Kidney (tissue), 13 donors: ENCODE measurements at regions not wholly inside any gene's neighbourhood (a gene's known extent, or its start where the extent isn't known, plus 50 kb on each side); places are given as distances from the start of the nearest gene placed in this dataset.
A peak's percentile ranks its signal among the peaks of the same experiment; 100 is the strongest.

Experiments
- DNase-seq, 5 donors: peaks; one replicate each; pipeline ENCODE4 v3.0.0-alpha.2; 2013 to 2020
- FAIRE-seq: peaks from 2 replicates; lab custom pipeline; 2012; peaks lifted over from hg19 to GRCh38; lab: Jason Lieb, UNC
- H3K27ac ChIP-seq, 2 donors: one replicate each; pipeline ENCODE4 v1.7.0; 2013; ENCODE audit warnings: low read depth in 2 of 2, low read length in 2 of 2, inconsistent platforms in 1 of 2
- H3K27me3 ChIP-seq: one replicate; pipeline ENCODE4 v1.7.1; 2013; ENCODE audit warnings: low read length, inconsistent platforms; ENCODE audit not compliant: control insufficient read depth, insufficient read depth
- H3K36me3 ChIP-seq, 3 donors: one replicate each; pipeline versions ENCODE4 v1.7.0 to v1.7.1; 2013; ENCODE audit warnings: low read length in 3 of 3, control low read depth in 1 of 3, inconsistent platforms in 1 of 3; ENCODE audit not compliant: insufficient read depth in 3 of 3, control insufficient read depth in 2 of 3
- H3K4me1 ChIP-seq, 3 donors: one replicate each; pipeline versions ENCODE4 v1.7.0 to v1.7.1; 2013; ENCODE audit warnings: low read length in 3 of 3, inconsistent platforms in 1 of 3, low read depth in 1 of 3; ENCODE audit not compliant: control insufficient read depth in 2 of 3, insufficient read depth in 2 of 3
- H3K4me3 ChIP-seq, 3 donors: one replicate each; pipeline versions ENCODE4 v1.7.0 to v1.8.1; 2013; ENCODE audit warnings: low read length in 3 of 3, control low read depth in 1 of 3, inconsistent platforms in 1 of 3
- H3K9ac ChIP-seq, 3 donors: one replicate each; pipeline versions ENCODE4 v1.7.0 to v1.7.1; 2013; ENCODE audit warnings: low read length in 3 of 3, control low read depth in 1 of 3, inconsistent platforms in 1 of 3
- H3K9me3 ChIP-seq, 3 donors: one replicate each; pipeline versions ENCODE4 v1.7.0 to v1.7.1; 2013; ENCODE audit warnings: low read length in 3 of 3, control low read depth in 1 of 3, inconsistent platforms in 1 of 3; ENCODE audit not compliant: control insufficient read depth in 2 of 3, insufficient read depth in 1 of 3
- CTCF ChIP-seq: IDR thresholded peaks from 3 replicates; pipeline ENCODE4 v1.5.1; 2012; ENCODE audit warnings: mild to moderate bottlenecking, moderate library complexity, borderline replicate concordance; ENCODE audit not compliant: insufficient read depth; ENCODE audit errors: extremely low read depth
- intact Hi-C: fragments of 100-400 bp; cut with DNase I; formaldehyde crosslinking; loops from one replicate; pipeline ENCODE4 v1.11.1; 2022
- donor health status: control.
- donor health status: control.
- donor health status: control.
- donor health status: control.
- donor health status: control.
- donor health status: DM: yes; HTN: yes; CAD: no.
- donor health status: Normal renal cell carcinoma (clear cell type).

DNA sequence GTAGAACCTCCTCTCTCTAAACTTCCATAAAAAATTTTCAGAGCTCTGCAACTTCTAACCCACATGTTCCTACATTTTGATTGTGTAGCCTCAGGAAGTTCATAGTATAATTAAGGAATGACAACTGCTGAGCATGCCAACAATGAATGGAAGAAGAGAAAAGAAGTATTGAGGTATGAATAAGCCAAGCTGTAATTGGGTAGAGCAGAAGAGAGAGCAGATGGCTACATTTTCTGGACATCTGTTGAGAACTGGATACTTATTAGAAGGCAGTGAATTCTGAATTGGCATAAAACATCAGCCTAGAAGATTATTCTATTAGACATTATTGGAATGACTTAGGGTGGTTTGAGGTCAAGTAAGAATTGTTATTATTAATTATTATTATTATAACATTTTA lies 728.3 kb upstream of the PHF14 start:
- DNase-seq (no peak), FAIRE-seq (no peak)
- Histone ChIP-seq H3K9ac (no peak overlapping the region), H3K4me1 (no peaks in the 10 kb centered on the region), H3K9me3 (no peaks in the 10 kb centered on the region), H3K27ac (no peak overlapping the region), H3K4me3 (no peak overlapping the region), H3K27me3 (no peaks in the 10 kb centered on the region), H3K36me3 (no peaks in the 10 kb centered on the region)
- TF ChIP-seq CTCF = no peak
- intact Hi-C loops = no loop called here

GRCh38 chr7:10257438-10257837 lies 716.2 kb upstream of the PHF14 start:
- H3K4me1 ChIP-seq = no peaks in the 10 kb centered on the region
- intact Hi-C loops = no loop called here
- H3K36me3 ChIP-seq = no peaks in the 10 kb centered on the region
- H3K27me3 ChIP-seq = no peaks in the 10 kb centered on the region
- no peak for FAIRE-seq
- DNase-seq = no peak
- no peak overlapping the region for H3K27ac ChIP-seq
- H3K9ac ChIP-seq = no peak overlapping the region
- H3K9me3 ChIP-seq = no peaks in the 10 kb centered on the region
- no peak overlapping the region for H3K4me3 ChIP-seq
- no peak for TF ChIP-seq CTCF

- Histone ChIP-seq H3K4me3 (no peak overlapping the region), H3K27me3 (no peaks in the 10 kb centered on the region), H3K9ac (no peak overlapping the region), H3K27ac (no peak overlapping the region), H3K36me3 (no peaks in the 10 kb centered on the region), H3K9me3 (no peaks in the 10 kb centered on the region), H3K4me1 (peaks cover 0 to 3% (median 0%) of the 10 kb centered on the region in 3 donors)
- FAIRE-seq (no peak), DNase-seq (peak in 1 of 5 donors; percentile 6)
- intact Hi-C loops = no loop called here
- TF ChIP-seq CTCF = no peak
Observed at GRCh38 chr7:10266976-10267375, 706.7 kb upstream of the PHF14 start.

GRCh38 chr7:10268034-10268433 lies 705.6 kb upstream of the PHF14 start:
- H3K27ac ChIP-seq = no peak overlapping the region
- intact Hi-C loops = no loop called here
- DNase-seq = peak in 1 of 5 donors; percentile 3

More at GRCh38 chr7:10268034-10268433, 705.6 kb upstream of the PHF14 start:
- no peaks in the 10 kb centered on the region for H3K9me3 ChIP-seq
- peaks cover 0 to 3% (median 0%) of the 10 kb centered on the region in 3 donors for H3K4me1 ChIP-seq
- no peak overlapping the region for H3K4me3 ChIP-seq
- FAIRE-seq = no peak
- H3K9ac ChIP-seq = no peak overlapping the region
- no peak for TF ChIP-seq CTCF
- no peaks in the 10 kb centered on the region for H3K36me3 ChIP-seq
- no peaks in the 10 kb centered on the region for H3K27me3 ChIP-seq
